Hematopoietic multipotent progenitor cell (in vitro differentiated cells): ENCODE measurements at regions not wholly inside any gene's neighbourhood (a gene's known extent, or its start where the extent isn't known, plus 50 kb on each side); places are given as distances from the start of the nearest gene placed in this dataset.
"Not testable (repeated sequence)": the region's sequence is repeated elsewhere in the genome, so short reads cannot be mapped to it uniquely, and the experiment has no call there.

ENCODE experiments used
- DNase-seq, 3 donors: peaks; one replicate each; pipeline ENCODE4 v3.0.0-alpha.2; 2011 to 2015; ENCODE audit warnings: low read depth in 2 of 3, low spot score in 2 of 3

DNA sequence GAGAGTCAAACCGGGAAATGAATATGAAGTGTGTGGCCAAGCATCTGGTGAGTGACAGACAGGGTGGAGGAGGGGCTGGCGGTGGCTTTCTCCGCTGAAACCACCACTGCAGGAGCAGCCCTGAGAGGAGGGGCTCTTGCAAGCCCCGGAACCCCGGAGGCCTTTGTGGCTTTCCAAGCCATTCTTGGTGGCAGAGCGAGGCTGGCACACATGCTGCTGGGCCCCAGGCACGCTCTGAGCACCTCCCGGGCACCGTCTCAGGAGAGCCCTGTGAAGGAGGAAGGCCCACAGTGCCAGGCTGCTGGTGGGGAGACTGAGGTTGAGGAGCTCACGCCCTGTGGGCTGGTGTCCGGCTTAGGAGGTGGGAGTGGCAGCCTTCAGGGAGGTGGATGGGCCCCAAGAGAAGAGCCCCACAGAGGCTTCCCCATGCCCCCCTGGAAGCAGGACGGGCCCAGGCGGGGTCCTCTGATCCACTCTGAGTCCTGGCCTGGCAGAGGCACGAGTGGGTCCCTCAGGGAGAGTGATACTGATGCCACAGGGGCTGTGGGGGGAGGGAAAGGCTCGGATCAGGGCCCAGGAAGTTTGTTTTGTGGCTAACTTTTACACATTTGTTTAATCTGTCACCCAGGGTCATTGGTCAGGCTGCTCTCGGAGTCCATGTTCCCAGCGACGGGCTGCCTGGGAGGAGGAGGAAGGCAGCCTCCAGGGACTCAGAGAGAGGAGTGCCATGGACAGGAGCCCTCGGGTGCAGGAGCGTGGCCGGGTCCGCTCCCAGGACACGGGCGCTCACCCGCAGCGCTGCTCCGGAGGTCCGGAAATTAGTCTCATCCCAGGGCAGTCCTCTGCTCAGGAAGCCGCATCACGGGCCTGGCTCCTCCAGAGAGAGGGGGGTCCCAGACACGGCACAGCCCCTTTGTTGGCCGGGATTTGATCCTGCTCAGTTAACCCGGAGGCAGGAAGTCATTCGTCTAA lies 170.7 kb downstream of the ERMARD start:
- DNase-seq = peak in 2 of 3 donors; percentile 62 to 72

DNA sequence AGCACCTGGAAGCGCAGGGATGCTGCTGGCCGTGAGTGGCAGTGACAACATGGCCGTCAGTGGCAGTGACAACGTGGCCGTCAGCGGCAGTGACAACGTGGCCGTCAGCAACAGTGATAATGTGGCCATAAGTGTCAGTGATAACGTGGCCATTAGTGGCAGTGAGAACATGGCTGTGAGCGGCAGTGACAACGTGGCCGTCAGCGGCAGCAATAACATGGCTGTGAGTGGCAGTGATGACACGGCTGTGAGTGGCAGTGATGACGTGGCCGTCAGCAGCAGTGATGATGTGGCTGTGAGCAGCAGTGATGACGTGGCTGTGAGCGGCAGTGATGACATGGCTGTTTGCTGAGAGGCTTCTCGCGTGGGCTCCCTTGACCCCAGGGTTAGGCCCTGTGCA lies 169.8 kb downstream of the ERMARD start:
- peak in 2 of 3 donors; percentile 12 to 20 for DNase-seq

DNA sequence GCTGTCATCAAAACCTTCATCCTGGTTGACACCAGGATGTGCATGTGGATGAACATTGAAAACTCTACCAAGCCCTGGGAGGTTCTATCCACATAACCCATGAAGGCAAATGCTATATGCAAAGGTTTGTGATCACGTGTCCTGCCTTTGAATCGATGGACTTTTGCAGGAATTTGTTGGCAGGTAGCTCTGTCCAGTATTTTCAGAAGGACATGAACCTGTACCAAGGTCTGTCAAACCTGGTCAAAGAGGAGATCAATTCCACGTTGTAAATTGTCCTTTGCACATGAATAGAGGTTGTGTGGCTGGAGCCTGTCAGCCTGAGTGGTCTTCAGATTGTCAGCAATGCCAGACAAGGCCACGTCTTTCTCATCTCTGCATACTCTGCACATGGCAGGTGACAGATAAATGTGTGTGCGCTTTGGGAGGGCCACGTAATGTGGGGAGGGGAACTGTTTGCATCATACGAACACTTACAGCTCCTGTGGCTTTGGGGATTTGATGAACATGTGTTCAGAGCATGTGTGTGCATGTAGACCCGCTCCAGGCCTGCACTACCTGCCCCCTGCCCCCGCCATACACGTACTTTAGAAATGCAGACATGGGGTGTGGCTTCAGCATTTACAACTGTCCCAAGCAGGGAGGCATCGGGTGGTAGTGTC lies 169.1 kb downstream of the ERMARD start:
- DNase-seq = no peak

DNA sequence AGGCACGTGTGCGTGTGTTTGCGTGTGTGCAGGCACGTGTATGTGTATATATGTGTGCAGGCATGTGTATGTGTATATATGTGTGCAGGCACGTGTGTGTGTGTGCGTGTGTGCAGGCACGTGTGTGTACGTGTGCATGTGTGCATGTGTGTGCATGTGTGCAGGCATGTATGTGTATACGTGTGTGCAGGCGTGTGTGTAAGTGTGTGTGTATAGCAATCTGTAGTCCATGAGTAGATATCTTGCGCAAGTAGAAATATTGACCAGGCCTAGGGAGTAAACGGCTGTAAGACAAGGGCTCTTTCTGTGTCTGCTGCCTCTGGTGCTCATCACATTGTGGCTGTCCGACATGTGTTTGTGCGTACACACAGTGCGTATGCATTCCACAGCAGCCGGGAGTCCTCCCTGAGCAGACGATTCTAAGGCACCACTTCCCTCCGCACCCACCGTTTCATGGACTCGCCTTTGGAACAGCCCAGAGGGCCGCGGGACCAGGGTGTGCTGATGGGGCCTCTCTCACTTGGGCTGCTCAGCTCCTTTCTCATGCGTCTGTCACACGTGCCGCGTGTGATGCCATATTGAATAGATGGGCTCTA lies 167.6 kb downstream of the ERMARD start:
- no peak for DNase-seq

DNA sequence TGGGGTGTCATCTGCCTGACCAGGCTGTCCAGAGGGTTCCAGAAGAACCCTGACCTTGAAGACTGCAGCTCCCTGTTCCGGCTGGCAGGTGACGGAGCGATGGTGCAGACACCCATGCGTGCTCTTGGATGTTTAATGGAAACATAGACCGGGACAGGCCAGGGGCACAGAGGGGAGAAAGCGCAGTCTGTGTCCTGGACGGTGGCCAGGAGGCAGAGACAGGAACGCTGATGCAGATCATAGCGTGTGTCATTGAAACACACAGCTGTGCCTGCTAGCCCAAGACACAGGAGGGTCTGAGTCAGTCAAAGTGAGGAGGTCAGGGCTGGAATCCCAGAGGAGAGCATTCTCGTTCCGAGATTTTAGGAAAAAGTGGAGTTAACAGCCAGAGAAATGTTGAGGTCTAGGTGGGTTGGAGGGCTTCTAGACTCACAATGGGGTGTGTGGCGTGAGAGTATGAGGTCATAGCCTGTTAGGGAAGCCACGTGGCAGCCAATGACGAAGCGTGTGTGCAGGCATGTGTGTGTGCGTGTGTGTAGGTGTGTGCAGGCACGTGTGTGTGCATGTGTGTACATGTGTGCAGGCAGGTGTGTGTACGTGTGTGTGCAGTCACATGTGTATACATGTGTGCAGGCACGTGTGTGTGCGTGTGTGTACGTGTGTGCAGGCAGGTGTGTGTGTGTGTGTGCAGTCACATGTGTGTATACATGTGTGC lies 167.0 kb downstream of the ERMARD start:
- DNase-seq = no peak

DNA sequence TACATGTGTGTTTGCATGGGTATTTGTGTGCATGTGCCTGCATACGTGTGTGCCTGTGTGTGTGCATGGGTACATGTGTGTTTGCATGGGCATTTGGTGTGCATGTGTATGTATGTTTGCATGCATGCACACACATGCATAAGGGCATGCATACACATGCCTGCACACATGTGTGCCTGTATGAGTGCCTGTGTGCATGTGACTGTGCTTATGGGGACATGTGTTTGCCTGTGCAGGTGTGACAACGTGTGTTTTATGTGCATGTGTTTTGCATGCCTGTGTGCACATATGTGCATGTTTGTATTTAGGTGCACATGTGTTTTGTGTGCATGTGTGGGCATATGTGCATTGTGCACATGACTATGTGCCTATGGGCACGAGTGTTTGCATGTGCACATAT lies 165.7 kb downstream of the ERMARD start:
- DNase-seq = no peak

DNA sequence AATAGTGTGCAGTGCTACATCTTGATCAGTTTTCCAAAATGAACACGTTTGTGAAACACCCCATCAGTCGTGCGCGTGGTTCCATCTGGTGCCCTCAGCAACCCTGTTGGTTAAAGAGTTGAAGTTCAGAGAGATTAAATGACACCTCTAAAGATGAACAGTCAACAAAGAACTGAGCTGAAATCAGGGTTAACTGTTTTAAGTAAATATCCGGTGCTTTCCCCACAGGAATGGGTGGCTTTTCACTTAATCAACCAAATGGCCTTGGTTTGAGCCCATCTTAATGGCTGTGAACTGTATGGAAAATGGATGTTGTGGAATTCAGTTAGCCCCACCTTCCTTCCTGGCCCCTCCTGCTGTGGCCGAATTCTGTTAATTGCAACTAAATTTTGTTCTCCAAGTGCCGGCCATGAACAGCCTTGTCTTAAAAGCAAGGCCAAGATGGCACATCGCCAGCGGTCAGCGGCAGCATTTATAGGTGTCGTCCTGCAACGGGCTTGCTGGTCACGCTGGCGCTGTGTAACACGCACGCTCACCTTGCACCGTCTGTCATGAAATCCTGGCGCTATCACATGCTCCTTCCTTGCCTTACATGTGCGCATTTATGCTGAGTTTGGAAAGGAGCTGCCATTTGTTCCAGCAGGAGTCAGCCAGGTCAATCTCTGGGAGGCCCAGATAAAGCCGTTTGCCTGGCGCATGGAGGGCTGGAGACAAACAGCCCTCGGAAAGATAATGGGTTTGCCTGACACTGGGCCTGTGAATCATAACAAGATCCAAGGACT lies 164.5 kb downstream of the ERMARD start:
- no peak for DNase-seq

DNA sequence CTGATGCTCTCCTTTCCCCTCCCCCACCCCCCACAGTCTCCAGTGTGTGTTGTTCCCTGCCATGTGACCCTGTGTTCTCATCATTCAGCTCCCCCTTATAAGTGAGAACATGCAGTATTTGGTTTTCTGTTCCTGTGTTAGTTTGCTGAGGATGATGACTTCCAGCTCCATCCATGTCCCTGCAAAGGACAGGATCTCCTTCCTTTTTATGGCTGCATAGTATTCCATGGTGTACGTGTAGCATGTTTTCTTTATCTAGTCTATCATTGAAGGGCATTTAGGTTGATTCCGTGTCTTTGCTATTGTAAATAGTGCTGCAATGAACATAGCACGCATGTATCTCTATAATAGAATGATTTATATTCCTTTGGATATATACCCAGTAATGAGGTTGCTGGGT lies 162.3 kb downstream of the ERMARD start:
- DNase-seq = not testable (repeated sequence)

DNA sequence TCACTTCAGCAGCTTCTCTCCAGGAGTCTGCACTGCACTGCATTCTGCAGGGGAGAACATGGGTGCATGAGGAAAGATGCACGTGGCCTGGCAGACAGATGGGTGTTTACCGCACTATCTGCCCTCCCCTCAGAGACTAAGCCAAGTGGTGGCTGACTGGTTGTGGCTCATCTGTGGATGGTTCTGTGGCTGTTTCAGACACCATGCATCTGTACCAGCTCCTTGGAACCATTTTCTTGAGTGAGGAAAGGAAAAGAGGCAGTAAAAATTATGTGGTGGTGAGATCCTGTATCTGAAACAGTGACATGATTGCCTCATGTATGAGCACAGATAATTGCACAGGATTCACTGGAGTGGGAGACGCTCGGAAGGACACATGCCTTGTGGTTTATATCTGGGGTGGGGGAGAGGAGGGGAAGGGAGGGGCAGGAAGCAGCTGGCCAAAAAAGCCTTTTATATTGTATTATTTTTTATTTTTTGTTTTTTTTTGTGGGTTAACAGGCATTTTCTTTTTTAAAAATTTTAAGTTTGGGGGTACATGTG lies 161.7 kb downstream of the ERMARD start:
- peak in 2 of 3 donors; percentile 18 to 56 for DNase-seq

DNA sequence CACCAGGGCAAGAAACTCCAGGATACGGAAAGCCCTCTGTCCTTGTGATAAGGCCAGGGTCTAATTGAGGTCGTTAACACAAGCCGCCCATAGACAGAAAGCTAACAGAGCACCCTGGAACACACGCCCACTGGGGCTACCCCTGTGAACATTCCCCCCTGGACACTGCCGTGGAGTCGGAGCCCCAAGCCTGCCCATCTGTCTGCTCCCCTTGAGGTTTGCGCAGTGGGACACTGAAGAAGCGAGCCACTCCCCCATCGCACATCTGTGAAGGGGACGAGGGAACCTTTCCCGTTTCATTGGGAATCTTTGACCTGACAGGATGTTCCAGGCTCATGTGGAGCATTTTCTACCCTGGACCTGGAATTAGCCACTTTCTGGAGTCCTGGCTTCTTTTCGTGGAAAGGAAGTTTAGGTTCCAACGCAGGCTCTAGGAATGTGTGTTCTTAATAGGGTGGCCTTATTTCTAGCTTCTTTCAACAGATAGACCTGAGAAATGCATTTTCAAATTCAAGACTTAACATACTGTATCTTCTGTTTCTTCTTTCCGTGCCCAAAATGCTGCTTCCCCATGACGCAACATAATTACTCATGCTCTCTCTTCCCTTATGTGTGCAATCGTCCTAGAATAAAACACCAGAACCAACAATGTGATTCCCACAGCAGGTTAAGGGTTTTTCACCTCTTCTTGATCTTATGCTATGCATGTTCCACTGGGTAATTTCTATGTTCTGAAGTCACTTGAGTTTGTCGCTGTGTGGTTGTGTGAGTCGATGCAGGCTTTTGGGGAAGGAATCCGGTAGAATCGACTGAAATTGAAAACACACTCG lies 161.1 kb downstream of the ERMARD start:
- peak in 1 of 3 donors; percentile 7 for DNase-seq

DNA sequence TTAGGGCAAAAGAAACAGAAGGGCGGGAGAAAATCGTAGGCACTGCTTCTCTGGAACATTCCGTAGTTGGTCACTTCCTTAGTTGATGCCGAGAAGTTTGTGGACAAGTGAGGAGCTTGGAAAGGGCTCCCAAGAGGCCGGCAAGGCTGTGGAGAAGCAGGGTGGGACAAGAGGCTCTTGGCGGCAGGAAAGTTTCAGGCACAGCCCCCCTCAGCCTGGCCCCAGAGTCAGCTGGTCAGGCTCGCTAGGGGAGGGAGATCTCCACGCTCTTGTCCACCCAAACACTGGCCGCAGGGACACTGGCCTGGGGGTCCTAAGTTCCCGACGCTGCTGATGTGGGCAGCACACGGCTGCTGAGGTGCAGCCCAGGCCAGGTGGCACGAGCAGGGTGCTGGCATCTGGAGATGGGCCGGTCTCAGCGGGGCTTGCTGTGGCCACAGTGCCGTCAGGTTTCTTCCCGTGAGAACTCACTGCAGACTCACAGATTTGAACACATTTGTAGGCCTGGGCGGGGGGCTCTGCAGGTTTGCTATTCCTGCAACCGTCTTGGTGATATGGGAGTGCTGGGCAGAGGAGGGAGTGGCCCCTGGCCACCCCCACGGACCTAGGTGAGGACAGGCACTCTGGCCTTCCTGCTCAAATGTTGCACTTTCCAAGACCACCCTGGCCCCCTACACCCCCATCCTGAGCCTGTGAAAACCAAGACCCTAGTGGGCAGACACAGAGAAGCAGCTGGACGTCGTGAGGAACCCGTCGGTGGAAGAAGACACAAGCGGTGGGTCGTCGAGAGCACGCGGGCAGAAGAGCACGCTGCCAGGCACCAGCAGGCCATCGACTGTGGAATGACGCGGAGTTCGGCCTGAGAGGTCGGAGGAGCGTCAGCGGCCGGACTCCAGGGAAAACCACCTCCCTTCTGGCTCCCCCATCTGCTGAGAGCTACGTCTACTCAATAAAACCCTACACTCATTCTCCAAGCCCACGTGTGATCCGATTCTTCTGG lies 160.1 kb downstream of the ERMARD start:
- no peak for DNase-seq

DNA sequence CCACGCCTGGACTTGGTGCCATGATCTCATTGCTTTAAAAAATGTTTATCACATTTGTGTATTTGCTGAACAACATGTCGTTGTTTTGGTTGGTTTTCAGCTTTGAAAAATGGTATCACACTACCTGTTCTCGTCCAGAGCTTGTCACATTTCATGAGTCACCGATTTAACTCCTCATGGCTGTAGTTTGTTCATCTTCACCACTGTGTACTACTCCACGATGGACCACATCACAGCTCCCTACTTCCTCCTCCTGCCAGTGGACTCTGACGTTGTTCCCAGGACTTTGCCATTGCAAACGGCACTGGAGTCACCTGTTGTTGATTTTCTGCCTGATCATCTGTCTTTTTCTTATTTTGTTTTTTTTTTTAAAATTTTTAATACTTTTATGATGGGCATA lies 157.7 kb downstream of the ERMARD start:
- no peak for DNase-seq

DNA sequence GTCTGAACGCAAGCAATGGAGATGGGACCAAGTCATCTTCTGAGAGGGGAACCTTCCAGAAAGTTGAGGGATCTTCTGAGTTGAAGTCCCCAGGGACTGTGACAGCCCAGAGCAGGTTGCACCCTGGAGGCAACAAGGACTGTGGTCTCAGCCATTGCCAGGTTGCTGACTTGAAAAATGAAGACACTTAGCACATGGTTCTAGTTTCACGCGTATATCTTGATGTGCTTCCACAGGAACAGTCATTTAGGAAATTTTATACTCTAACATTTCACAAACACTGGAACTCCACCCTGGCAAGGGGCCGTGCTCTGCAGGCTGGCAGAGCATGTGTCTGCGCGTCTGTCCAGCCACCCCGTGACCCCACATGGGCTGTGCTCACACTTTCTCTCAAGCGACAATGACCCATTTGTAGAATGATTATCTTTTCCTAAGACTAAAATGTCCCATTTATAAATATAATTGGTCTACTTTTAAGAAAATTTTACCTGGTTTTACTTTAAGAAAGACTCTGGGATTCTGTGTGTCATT lies 157.0 kb downstream of the ERMARD start:
- no peak for DNase-seq

DNA sequence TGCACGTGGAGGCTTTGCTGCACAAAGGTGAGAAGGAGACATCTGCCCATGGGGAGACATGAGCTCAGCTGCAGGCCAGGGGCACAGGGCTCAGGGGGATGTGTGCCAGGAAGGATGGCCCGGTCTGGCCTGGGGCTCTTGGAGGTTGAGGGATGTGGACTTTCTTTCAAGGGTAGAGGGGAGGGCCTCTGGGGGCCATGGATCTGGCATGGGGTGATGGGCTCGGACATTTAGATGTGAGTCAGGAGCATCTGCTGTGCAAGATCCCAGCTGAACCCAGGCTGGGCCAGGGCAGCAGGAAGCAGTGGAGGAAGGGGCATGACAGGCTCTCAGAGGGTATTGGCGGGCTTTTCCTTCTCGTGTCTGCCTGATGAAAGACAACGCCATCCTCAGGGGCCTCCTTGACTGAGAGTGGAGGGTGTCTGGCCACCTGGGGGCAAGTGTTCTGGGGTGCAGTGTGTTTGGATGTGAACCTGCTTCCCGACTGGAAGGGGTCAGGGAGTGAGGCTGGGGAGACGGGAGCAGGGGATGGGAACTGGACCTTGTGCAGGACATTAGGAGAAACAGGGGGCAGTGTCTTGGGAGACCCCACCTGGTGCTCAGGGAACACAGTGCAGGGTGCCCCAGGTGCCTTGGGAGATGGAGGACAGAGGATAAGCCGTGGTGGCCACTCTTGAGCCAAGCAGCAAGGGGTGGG lies 156.1 kb downstream of the ERMARD start:
- DNase-seq = no peak

DNA sequence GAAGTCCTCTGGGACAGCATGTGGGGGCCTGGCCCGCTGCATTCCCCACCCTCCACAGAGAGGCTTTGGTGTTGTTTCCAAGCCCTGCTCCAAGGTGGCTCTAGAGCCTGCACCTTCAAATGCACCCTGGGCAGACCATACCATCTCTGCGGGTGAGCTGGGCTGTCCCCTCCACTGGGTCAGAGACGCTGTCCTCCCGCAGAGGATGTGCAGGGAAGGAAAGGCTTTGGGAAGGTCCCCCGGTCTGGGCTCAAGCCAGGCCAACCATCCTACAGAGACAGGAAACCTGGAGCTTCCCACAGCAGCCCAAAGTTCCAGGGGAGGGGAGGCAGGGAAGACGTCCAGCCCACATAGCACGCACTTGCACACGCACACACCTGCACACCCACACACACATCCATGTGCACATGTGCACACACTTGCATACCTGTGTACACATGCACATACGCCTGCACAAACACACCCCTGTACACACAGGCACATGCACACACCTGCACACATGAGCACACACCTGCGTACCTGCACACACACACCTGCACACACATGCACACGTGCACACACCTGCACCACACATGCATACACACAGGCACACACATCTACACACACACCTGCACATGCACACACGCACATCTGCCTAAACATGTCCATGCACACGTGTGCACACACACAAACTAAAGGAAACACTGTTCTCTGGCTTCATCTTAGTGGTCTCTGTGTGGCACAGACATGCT lies 155.4 kb downstream of the ERMARD start:
- no peak for DNase-seq

DNA sequence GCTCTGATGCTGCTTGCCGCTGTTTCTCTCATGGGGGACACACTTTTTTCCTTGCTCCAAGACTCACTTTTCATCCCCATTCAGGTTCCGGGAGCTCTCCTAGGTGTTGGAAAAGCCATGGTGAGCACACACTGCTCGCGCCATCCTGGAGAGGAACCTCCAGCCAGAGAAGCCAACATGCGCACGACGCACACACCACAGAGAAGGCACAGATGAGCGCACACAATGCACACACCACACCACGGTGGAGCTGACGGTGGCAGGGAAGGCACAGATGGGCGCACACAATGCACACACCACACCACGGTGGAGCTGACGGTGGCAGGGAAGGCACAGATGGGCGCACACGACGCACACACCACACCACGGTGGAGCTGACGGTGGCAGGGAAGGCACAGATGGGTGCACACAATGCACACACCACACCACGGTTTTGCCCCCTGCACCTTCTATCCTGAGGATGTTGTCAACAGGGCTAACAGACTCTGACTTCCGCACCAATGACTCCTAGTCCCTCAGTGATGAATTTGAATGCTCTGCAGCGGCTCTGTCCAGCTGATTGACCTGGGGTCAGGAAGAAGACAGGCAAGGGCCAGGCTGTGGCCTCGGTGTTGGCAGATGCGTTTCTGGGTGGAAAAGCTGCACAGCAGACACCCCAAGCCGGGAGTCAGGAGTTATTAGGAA lies 154.7 kb downstream of the ERMARD start:
- no peak for DNase-seq
